ENCODE measurements at regions not wholly inside any gene's neighbourhood (a gene's known extent, or its start where the extent isn't known, plus 50 kb on each side); places are given as distances from the start of the nearest gene placed in this dataset.

GRCh38 chr7:24058953-24059352, 225.0 kb upstream of the NPY start:
- TF ChIP-seq POLR2A (IDR thresholded peaks at IDR 0.05; ENCODE audit: borderline replicate concordance, extremely low read depth, insufficient read depth, insufficient read length) (no peak), CTCF (IDR thresholded peaks at IDR 0.05 in 2 of 3, conservative IDR thresholded peaks at IDR 0.05 in 1 of 3; ENCODE audit: borderline replicate concordance in 1 of 3, insufficient read depth in 1 of 3, low read depth in 2 of 3, low read length in 2 of 3) (no peak), MAX (IDR thresholded peaks at IDR 0.05) (no peak), EZH2 (IDR thresholded peaks at IDR 0.05) (no peak), RAD21 (IDR thresholded peaks at IDR 0.05; ENCODE audit: low read depth) (no peak), EZH2phosphoT487 (IDR thresholded peaks at IDR 0.05; ENCODE audit: borderline replicate concordance) (no peak), JUND (IDR thresholded peaks at IDR 0.05) (no peak), POLR2AphosphoS5 (IDR thresholded peaks at IDR 0.05; ENCODE audit: low read depth, low read length) (no peak), EGR1 (IDR thresholded peaks at IDR 0.05; ENCODE audit: low read depth) (no peak), CEBPB (IDR thresholded peaks at IDR 0.05; ENCODE audit: low read depth) (no peak), ZBTB33 (IDR thresholded peaks at IDR 0.05; ENCODE audit: extremely low read depth, insufficient replicate concordance, low read length) (no peak), ELF1 (IDR thresholded peaks at IDR 0.05; ENCODE audit: borderline replicate concordance, low read depth) (no peak), TCF7L2 (IDR thresholded peaks at IDR 0.05; ENCODE audit: borderline replicate concordance, extremely low read depth, insufficient read depth, insufficient read length) (no peak)
